ENCODE measurements at regions not wholly inside any gene's neighbourhood (a gene's known extent, or its start where the extent isn't known, plus 50 kb on each side); places are given as distances from the start of the nearest gene placed in this dataset.

- no peak for DNase-seq (ENCODE audit: low spot score)
- TF ChIP-seq, protein P1, sequence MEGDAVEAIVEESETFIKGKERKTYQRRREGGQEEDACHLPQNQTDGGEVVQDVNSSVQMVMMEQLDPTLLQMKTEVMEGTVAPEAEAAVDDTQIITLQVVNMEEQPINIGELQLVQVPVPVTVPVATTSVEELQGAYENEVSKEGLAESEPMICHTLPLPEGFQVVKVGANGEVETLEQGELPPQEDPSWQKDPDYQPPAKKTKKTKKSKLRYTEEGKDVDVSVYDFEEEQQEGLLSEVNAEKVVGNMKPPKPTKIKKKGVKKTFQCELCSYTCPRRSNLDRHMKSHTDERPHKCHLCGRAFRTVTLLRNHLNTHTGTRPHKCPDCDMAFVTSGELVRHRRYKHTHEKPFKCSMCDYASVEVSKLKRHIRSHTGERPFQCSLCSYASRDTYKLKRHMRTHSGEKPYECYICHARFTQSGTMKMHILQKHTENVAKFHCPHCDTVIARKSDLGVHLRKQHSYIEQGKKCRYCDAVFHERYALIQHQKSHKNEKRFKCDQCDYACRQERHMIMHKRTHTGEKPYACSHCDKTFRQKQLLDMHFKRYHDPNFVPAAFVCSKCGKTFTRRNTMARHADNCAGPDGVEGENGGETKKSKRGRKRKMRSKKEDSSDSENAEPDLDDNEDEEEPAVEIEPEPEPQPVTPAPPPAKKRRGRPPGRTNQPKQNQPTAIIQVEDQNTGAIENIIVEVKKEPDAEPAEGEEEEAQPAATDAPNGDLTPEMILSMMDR (IDR thresholded peaks at IDR 0.05; ENCODE audit: extremely low read depth, insufficient read depth, missing control alignments) = no peak
- in situ Hi-C loops (cut with MboI; ENCODE audit: low pct_unique_long_range_greater_than_20kb, low sequenced_read_pairs, unreplicated experiment) = no loop called here
Measured at GRCh38 chrX:13103188-13103913, 58.9 kb upstream of the FAM9C start.

DNA sequence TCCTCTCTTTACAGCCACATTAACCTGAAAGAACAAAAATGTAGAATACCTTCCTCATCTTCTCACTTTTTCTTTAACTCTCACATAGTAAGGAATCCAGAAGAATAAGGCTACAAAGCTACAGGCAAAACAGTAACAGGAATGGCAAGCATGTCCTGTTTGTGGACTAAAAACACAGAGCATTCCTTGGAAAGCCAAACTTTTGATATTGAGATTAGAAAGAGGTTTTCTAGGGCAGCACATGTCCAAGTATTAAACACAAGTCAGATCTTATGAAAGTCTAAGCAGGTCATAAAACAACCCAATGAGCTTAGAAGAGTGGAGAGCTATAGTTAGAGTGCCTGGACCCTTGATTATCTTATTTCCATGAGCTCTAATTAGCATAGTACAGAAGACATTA, 58.2 kb upstream of the FAM9C start:
- TF ChIP-seq, protein P1 (IDR thresholded peaks at IDR 0.05; ENCODE audit: extremely low read depth, insufficient read depth, missing control alignments) = no peak
- in situ Hi-C loops (cut with MboI; ENCODE audit: low pct_unique_long_range_greater_than_20kb, low sequenced_read_pairs, unreplicated experiment) = no loop called here
- no peak for DNase-seq (ENCODE audit: low spot score)

- in situ Hi-C loops (cut with MboI; ENCODE audit: low pct_unique_long_range_greater_than_20kb, low sequenced_read_pairs, unreplicated experiment) = no loop called here
- no peak for DNase-seq (ENCODE audit: low spot score)
Measured at GRCh38 chrX:13101441-13102139, 57.2 kb upstream of the FAM9C start.

DNA sequence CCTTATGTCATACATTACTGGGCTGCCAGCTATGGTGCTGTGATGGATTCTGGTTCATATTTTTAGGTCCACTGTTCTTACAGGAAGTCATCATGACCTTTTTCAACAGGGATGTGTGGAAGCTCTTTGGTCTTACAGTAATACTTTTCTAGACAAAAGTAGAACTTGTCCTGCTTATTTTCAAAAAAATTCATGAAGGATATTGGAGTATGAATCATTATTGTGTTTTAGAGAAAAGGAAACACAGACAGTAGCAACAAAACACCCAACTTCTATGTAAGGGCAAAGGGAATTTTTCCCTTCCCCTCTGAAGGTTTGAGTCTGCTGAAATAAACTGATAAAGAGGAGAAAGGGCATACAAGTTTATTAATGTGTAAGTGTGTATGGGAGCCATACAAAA, 54.7 kb upstream of the FAM9C start:
- in situ Hi-C loops (cut with MboI; ENCODE audit: low pct_unique_long_range_greater_than_20kb, low sequenced_read_pairs, unreplicated experiment) = loop anchor here (10.0 kb wide), 2 partner anchors 156 to 386 kb away; no protein-coding TSS in a partner anchor
- TF ChIP-seq, protein P1 (IDR thresholded peaks at IDR 0.05; ENCODE audit: extremely low read depth, insufficient read depth, missing control alignments) = no peak
- DNase-seq (ENCODE audit: low spot score) = no peak

More at GRCh38 chrX:13101441-13102139, 57.2 kb upstream of the FAM9C start:
- TF ChIP-seq, protein P1 (IDR thresholded peaks at IDR 0.05; ENCODE audit: extremely low read depth, insufficient read depth, missing control alignments) = no peak

- in situ Hi-C loops (cut with MboI; ENCODE audit: low pct_unique_long_range_greater_than_20kb, low sequenced_read_pairs, unreplicated experiment) = loop anchor here (10.0 kb wide), 2 partner anchors 158 to 388 kb away; no protein-coding TSS in a partner anchor
- DNase-seq (ENCODE audit: low spot score) = no peak
- TF ChIP-seq, protein P1 (IDR thresholded peaks at IDR 0.05; ENCODE audit: extremely low read depth, insufficient read depth, missing control alignments) = no peak
Measured at GRCh38 chrX:13096728-13097127, 52.3 kb upstream of the FAM9C start.

DNA sequence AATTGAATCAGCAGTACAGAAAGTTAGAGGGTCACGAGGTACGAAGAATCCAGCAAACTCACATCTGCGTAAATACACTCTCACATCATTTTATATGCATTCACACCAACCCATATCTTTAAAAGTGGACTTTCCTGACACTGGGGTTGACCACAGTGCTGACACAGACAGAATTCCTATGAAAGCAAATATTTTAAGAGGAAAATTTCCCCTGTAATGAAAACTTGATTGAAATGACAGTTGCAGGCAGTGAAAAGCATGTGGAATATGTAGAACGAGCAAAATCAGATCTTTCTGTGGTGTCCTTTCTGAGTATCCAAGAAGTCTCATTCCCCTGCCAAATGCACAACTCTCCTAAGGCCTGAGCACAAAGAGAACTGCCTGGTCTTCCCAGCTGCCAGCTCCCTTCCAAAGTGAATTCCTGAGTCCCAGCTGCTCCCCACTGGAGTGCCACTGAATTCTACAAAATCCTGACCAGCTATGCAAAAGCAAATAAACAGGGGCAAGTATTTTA, 50.5 kb upstream of the FAM9C start:
- no peak for DNase-seq (ENCODE audit: low spot score)
- TF ChIP-seq, protein P1 (IDR thresholded peaks at IDR 0.05; ENCODE audit: extremely low read depth, insufficient read depth, missing control alignments) = no peak
- in situ Hi-C loops (cut with MboI; ENCODE audit: low pct_unique_long_range_greater_than_20kb, low sequenced_read_pairs, unreplicated experiment) = loop anchor here (10.0 kb wide), 2 partner anchors 160 to 390 kb away; no protein-coding TSS in a partner anchor
